HG03439 (cell line): ENCODE measurements at regions not wholly inside any gene's neighbourhood (a gene's known extent, or its start where the extent isn't known, plus 50 kb on each side); places are given as distances from the start of the nearest gene placed in this dataset.

Source experiments
- ATAC-seq: cut with Tn5 transposase; IDR thresholded peaks from one replicate; pipeline ENCODE4 v1.9.1; 2021; ENCODE audit warnings: mild to moderate bottlenecking, moderate library complexity; ENCODE audit not compliant: unreplicated experiment

DNA sequence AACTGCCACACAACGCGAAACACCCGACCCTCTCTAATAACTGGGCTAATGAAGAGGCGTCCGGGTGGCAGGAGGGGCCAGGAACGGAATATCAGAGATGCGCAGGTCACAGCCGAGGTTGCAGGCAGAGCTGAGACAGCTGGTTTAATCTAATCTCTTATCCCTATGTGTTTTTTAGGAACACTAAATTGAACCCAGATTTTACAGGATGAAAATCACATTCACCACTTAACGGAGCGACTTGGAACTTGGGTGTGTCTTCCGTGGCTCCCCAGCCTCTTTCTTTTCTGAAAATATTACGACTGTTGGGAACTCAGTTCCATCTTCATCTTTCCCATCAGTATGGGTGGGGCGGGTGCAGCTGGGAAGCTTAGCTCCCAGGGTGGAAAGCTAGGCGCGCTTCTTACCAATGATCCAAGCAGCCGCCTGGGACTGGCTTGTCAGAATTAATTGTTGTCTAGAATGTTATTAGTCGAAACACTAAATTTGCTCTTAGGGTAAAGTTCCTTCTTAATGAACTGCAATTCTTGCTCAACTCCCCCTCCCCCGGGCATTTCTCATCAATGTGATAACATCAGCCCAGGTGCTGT is 92.5 kb downstream of the IRX2 start:
- ATAC-seq: no peak

- ATAC-seq: no peak
Measured at GRCh38 chr5:2658447-2658846, 93.0 kb downstream of the IRX2 start.

DNA sequence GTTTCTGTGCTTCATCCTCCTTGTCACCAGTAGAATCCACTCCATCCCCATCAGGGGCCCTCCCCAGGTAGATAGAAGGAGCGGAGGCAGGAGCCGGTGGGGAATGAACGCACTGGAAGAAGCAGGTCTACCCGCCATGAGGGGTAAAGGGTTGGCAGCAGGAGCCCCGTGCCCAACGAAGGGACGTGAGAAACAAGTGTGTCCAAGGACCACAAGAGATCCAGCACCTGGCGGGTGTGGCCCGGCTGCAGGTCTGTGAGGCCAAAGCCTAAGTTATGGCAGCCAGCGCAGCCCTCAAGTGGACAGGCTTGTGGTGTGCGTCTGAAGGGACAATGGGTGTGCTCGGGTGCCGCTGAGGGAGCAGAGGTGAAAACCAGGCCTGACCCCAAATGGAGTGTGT is 94.3 kb downstream of the IRX2 start:
- no peak for ATAC-seq

DNA sequence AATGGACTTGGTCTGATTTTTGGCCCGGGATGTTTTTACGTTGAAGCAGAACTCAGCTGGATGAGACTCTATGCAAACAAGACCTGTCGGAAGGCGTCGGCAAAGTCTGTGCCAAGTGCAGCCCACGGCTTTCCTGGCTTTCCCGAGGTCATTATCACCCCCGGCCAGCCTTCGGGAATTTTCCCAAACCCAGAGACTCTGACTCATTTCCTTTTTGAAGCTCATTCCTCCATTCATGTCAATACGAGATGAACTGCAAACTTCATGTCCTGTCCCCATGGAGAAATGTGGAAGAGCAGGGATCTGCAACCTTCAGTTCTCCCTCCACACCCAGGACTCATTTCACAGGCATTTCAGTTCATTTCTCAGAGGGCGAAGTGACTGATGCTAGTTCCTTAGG is 95.3 kb downstream of the IRX2 start:
- no peak for ATAC-seq

DNA sequence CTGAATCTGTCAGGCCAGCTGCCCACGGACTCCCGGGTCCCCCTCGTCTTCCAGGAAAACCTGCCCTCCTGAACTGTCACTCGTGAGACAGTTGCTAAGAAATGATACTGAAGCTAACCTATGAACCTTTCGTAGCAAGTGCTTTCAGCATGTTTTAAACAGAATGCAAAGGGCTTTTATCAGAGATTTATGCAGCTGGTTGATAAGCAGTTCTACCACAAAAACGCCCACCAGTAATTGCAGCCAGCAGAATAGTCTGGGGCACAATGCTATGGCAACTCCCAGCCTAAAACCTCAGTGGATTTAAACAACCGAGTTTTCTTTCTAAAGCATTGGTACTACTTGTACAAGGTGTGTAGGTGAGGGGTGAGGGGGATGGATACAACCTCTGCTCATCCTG is 97.5 kb downstream of the IRX2 start:
- ATAC-seq: no peak

DNA sequence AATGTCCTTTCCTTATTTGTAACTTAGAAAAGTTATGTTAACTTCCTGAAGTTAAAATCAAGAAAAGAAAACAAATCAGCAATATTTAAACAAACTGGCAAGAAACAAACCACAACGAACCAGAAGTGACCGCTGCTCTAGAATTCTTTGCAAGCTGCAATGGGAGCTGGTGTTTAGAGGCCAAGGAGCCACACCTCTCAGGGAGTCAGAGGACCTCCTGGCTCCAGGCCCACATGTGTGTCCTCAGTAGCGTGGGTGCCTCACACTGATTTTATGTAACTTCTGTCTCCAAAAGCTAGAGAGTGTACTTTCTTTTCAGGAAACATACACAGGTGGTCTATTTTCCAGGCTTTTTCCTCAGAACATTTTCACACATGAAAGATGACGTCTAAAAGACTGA is 100.4 kb downstream of the IRX2 start:
- no peak for ATAC-seq

DNA sequence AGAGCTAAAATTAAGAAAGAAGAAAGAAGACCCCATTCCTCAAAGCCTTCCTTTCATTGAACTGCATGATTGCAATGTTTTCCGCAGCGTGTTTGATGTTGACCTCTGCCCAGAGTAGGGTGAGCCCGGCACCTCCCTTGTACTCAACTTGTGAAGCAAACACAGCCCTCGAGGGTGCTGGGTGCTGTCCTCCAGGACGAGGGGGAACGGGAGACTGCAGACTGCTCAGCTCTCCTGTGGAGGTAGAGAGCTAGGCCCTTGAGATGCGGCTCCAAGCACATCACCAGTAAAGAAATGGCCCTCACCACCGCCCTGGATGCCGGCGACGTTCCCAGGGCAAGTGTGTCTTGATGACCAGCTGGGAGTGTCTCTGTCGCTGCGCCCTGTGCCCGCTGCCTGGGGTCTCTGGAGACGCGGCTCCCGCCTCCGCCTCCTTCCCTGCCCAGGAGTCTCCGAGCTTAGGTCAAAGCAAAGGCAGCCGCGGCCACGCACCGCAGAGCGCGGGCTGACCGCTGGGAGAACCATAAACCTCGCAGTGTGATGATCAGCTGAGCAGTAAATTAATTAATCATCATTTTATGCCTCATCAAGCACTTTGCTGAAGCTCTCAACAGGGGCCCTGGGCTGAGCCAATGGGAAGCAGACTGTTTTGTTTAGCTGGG is 108.7 kb downstream of the IRX2 start:
- ATAC-seq: no peak

- ATAC-seq: no peak
Measured at GRCh38 chr5:2640717-2641116, 110.8 kb downstream of the IRX2 start.

- ATAC-seq: no peak
Measured at GRCh38 chr5:2639425-2639824, 112.1 kb downstream of the IRX2 start.

- no peak for ATAC-seq
Measured at GRCh38 chr5:2634399-2635176, 116.9 kb downstream of the IRX2 start.

- ATAC-seq: no peak
Measured at GRCh38 chr5:2633992-2634391, 117.5 kb downstream of the IRX2 start.

- no peak for ATAC-seq
Measured at GRCh38 chr5:2631758-2632157, 119.7 kb downstream of the IRX2 start.

DNA sequence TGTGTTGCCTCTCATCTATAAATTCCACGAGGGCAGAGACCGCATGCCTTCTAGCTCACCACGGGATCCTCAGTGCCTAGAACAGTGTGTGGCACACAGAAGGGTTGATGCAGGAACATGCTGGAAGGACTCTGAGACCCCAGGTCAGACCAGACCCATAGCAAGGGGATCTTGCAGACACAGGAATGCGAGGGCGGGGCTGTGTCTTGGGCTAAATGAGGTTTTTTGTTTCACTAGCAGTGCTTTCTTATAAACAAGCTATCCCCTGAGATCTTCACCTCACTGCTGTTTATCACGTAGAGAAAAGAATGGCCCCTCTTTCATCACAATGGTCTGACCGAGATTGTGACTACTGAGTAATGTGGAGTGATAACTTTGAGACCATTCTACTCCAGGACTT is 122.4 kb downstream of the IRX2 start:
- ATAC-seq: no peak

DNA sequence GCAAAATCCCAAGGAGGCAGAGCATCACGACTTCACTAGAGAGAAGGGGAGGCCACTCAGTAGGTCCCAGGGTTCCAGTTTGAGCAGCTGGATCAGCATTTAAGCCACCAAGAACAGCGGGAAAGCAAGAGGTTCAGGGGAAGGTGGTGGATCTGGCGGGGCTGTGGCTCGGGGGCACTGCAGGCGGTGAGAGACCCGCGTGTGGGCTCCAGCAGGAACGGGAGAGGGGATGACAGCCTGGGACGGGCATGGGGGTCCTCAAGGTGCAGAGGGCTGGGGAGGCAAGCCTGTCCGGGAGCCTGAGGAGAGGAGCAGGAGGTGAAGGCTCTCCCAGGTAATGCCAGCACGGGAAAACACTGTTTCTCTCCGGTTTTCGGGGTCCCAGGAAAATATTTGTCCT is 123.6 kb downstream of the IRX2 start:
- ATAC-seq: no peak

DNA sequence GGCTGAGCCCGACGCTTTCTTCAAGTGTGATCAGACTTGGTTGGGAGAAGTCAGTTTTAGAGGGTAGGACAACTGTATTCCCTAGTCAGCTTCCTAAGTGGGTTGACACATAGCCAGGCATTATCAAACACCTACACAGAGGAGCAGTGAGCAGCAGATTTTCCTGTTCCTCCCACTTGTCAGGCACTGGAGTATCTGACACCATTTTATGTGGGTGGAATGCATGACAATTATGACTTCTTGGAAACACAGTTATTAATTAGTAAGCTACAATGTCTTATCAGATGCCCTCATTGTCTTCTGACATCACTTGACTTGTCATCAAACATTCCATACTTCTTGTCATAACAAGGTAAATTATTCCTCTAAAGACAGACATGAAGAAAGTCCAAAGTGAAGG is 124.9 kb downstream of the IRX2 start:
- no peak for ATAC-seq

DNA sequence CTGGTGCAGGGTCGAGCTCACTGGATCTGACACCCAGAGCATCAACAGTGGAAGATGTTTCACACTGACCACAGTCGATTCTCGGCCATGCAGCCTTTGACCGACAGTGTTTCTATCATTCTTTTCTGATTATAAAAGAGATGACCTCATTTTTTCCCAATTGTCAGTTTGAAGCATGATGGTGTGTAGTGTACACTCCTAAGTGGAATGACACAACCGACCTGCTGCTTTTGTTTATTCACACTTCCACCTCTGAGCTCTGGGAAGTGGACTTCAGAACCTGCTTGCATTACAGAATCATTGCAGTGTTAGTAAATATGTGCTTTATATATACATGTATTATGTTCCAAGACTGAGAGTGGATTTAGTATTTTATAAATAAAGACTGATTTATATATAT is 128.6 kb downstream of the IRX2 start:
- no peak for ATAC-seq

DNA sequence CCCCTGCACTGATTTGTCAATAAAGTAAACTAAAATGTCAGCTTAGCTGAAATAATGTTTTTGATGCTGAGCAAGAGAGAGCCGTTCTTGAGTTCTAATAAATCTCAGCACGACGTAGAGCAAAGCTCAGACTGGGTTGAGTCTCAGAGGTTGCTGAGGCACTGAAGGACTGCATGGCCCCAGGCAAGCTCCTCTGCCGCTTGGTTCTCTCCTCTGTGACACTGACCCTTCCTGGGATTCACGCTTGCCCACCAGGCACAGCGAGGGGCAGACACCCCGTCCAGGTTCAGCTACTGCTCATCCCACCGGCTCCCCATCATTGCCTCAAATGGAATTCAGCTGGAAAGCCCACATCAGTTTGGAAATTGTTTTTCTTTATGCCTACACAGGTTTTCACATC is 129.8 kb downstream of the IRX2 start:
- ATAC-seq: no peak

DNA sequence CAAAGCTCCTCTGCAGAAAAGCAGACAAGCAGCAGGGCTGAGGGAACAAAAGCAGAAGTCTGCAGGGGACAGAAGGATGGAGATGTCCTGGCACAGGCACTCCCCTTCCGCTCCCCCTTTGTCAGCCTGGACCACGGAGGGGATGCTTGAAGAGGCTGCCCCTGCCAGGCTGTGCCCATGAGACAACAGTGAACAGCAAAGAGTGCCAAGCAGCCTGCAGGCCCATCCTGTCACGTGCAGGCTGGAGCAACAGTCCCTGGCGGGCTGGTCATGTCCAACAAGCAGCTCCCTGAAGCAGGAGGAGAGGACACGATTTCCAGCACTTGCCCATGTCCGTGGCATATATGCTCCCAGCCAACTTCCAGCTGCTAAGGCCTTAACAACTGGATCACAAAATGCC is 132.3 kb downstream of the IRX2 start:
- no peak for ATAC-seq

GRCh38 chr5:2617461-2617860 is 134.0 kb downstream of the IRX2 start:
- no peak for ATAC-seq

DNA sequence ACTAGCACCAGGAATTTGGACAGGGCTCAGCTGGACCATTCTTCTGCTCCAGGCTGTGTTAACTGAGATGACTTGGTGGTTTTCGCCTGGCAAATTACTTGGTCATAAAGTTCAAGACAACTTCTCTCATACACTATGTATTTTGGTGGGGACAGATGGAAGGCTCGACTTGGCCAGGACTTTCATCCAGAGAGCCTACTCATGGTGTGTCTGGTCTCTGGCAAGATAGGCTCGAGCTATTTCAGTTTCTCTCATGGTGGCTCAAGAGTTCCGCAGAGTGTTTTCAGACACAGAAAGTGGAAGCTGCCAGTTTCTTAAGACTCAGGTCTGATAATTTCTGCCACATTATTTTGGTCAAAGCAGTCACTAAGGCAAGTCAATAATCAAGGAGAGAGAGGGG is 135.6 kb downstream of the IRX2 start:
- no peak for ATAC-seq

DNA sequence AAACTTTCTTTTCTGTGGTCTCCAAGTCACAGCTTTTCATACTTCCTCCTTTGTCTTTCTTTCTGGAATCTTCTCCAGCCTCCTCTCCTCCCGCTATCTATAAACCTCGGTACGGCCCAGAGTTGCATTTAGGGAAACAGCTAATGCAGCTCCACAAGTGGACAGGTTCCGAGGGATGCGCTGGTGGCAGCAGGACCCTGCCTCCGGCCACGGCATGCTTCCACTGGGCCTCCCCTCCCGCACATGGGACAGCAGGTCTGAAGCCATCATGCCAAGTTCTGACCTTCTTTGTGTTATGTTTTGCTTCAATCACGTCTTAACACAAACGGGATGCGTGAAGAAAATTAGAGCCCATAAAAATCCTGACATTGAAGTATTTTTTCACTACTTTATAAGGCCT is 136.9 kb downstream of the IRX2 start:
- no peak for ATAC-seq

DNA sequence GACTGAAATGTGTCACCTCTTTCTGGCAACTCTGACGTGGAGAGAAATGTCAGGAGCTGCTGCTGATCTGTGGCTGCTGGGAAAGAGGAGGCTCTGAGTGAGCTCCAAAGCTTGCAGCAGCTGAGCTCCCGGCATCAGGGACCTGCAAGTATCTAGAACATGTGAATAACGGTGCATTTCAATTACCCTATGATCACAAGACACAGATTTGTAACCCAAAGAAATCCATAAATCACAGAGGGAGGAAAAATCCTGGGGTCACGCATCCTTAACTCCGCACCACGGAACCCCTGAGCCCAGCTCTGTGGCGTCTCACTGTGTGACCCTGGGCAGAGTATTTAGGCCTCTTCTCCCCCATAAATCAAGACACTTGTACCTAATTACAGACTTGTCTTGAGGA is 139.8 kb downstream of the IRX2 start:
- ATAC-seq: no peak
